Cerebellar nuclear complex (tissue), 1 donor: ENCODE measurements at regions not wholly inside any gene's neighbourhood (a gene's known extent, or its start where the extent isn't known, plus 50 kb on each side); places are given as distances from the start of the nearest gene placed in this dataset.
"Not testable (repeated sequence)": the region's sequence is repeated elsewhere in the genome, so short reads cannot be mapped to it uniquely, and the experiment has no call there.

Experiments
- DNase-seq, 2 experiments: peaks; one replicate each; lab custom pipeline; 2025; lab: John Stamatoyannopoulos, UW

- DNase-seq, result no peak
Observed at GRCh38 chr6:166724576-166724975, 97.5 kb upstream of the RPS6KA2 start.

- no peak for DNase-seq
Observed at GRCh38 chr6:166722785-166723184, 95.7 kb upstream of the RPS6KA2 start.

GRCh38 chr6:166721576-166721975, 94.5 kb upstream of the RPS6KA2 start:
- peak in 1 of 2 experiments; percentile 26 for DNase-seq

- no peak for DNase-seq
Observed at GRCh38 chr6:166720856-166721255, 93.8 kb upstream of the RPS6KA2 start.

- no peak for DNase-seq
Observed at GRCh38 chr6:166719019-166719418, 92.0 kb upstream of the RPS6KA2 start.

- DNase-seq, result no peak
Observed at GRCh38 chr6:166718516-166718915, 91.5 kb upstream of the RPS6KA2 start.

- peak in 1 of 2 experiments; percentile 2 for DNase-seq
Observed at GRCh38 chr6:166716910-166717617, 90.0 kb upstream of the RPS6KA2 start.

- DNase-seq, result no peak
Observed at GRCh38 chr6:166715992-166716391, 88.9 kb upstream of the RPS6KA2 start.

- no peak for DNase-seq
Observed at GRCh38 chr6:166715065-166715464, 88.0 kb upstream of the RPS6KA2 start.

GRCh38 chr6:166714581-166714980, 87.5 kb upstream of the RPS6KA2 start:
- no peak for DNase-seq

GRCh38 chr6:166714187-166714510, 87.1 kb upstream of the RPS6KA2 start:
- DNase-seq, result no peak

- DNase-seq, result no peak
Observed at GRCh38 chr6:166713434-166714186, 86.6 kb upstream of the RPS6KA2 start.

- DNase-seq, result no peak
Observed at GRCh38 chr6:166712286-166713228, 85.5 kb upstream of the RPS6KA2 start.

- no peak for DNase-seq
Observed at GRCh38 chr6:166710084-166710483, 83.0 kb upstream of the RPS6KA2 start.

- no peak for DNase-seq
Observed at GRCh38 chr6:166708460-166708859, 81.4 kb upstream of the RPS6KA2 start.

- DNase-seq, result no peak
Observed at GRCh38 chr6:166707045-166707444, 80.0 kb upstream of the RPS6KA2 start.

GRCh38 chr6:166705069-166705468, 78.0 kb upstream of the RPS6KA2 start:
- no peak for DNase-seq

GRCh38 chr6:166704171-166704570, 77.1 kb upstream of the RPS6KA2 start:
- no peak for DNase-seq

GRCh38 chr6:166703149-166703710, 76.2 kb upstream of the RPS6KA2 start:
- DNase-seq, result no peak

GRCh38 chr6:166701424-166701823, 74.4 kb upstream of the RPS6KA2 start:
- DNase-seq, result not testable (repeated sequence)

GRCh38 chr6:166700871-166701270, 73.8 kb upstream of the RPS6KA2 start:
- not testable (repeated sequence) for DNase-seq

- no peak for DNase-seq
Observed at GRCh38 chr6:166697113-166697512, 70.1 kb upstream of the RPS6KA2 start.
